K562 (cell line): ENCODE measurements at regions not wholly inside any gene's neighbourhood (a gene's known extent, or its start where the extent isn't known, plus 50 kb on each side); places are given as distances from the start of the nearest gene placed in this dataset.

Experiments
- EGR1 ChIP-seq: fragments of 450-650 bp; conservative IDR thresholded peaks from 2 replicates; pipeline ENCODE4 v1.6.1; 2017; ENCODE audit warnings: mild to moderate bottlenecking
- HMGXB4 ChIP-seq: sonication (generic); formaldehyde crosslinking; IDR thresholded peaks from 2 replicates; pipeline ENCODE4 v1.8.1; 2023; ENCODE audit warnings: mild to moderate bottlenecking, missing genetic modification reagents
- NFIX ChIP-seq: fragments of 250-450 bp; sonication (Bioruptor Pico); IDR thresholded peaks from 2 replicates; pipeline ENCODE4 v1.4.0; 2020; ENCODE audit warnings: low read depth, mild to moderate bottlenecking, moderate library complexity
- NR2C1 ChIP-seq, 2 experiments: fragments of 450-650 bp; IDR thresholded peaks; 2 replicates each; pipeline ENCODE4 v1.6.1; 2017; ENCODE audit warnings: mild to moderate bottlenecking in 2 of 2, antibody characterized with exemption in 1 of 2, inconsistent platforms in 1 of 2, missing compliant biosample characterization in 1 of 2, missing genetic modification characterization in 1 of 2
- PML ChIP-seq: IDR thresholded peaks from 2 replicates; pipeline ENCODE4 v1.6.1; 2012; ENCODE audit warnings: low read length, inconsistent platforms
- SRSF3 ChIP-seq: fragments of 200-400 bp; formaldehyde crosslinking; IDR thresholded peaks from 2 replicates; pipeline ENCODE4 v1.6.1; 2016; ENCODE audit warnings: mild to moderate bottlenecking, low read length, moderate library complexity; ENCODE audit not compliant: insufficient read depth
- TCF7 ChIP-seq: sonication (generic); IDR thresholded peaks from 2 replicates; pipeline ENCODE4 v1.6.1; 2016; ENCODE audit warnings: antibody characterized with exemption, borderline replicate concordance
- ZNF717 ChIP-seq: fragments of 250-450 bp; sonication (Bioruptor Pico); IDR thresholded peaks from 2 replicates; pipeline ENCODE4 v1.5.0; 2021
- TF ChIP-seq, protein P1 (sequence below), 2 experiments: fragments of 450-650 bp; IDR thresholded peaks; 2 replicates each; pipeline ENCODE4 v1.6.1; 2018; ENCODE audit warnings: mild to moderate bottlenecking in 2 of 2, low read depth in 1 of 2; ENCODE audit not compliant: partially characterized antibody in 2 of 2

DNA sequence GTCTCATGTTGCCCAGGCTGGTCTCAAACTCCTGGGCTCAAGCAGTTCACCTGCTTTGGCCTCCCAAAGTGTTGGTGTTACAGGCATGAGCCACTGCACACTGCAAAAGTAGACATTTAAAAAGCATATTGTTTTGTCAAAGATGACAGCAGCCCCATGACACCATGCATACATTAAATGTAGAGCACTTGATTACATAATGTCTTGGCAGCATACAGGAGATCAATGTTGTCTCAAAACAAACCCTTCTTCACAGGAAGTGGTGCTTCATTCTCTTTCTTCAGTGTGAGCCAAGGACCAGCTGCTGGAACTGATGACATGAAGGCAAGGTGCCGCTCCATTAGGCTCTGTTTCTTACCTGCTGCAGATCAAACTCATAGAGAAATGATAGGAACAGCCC, 218.4 kb downstream of the KLF6 start (continued):
- TF ChIP-seq, protein P1, sequence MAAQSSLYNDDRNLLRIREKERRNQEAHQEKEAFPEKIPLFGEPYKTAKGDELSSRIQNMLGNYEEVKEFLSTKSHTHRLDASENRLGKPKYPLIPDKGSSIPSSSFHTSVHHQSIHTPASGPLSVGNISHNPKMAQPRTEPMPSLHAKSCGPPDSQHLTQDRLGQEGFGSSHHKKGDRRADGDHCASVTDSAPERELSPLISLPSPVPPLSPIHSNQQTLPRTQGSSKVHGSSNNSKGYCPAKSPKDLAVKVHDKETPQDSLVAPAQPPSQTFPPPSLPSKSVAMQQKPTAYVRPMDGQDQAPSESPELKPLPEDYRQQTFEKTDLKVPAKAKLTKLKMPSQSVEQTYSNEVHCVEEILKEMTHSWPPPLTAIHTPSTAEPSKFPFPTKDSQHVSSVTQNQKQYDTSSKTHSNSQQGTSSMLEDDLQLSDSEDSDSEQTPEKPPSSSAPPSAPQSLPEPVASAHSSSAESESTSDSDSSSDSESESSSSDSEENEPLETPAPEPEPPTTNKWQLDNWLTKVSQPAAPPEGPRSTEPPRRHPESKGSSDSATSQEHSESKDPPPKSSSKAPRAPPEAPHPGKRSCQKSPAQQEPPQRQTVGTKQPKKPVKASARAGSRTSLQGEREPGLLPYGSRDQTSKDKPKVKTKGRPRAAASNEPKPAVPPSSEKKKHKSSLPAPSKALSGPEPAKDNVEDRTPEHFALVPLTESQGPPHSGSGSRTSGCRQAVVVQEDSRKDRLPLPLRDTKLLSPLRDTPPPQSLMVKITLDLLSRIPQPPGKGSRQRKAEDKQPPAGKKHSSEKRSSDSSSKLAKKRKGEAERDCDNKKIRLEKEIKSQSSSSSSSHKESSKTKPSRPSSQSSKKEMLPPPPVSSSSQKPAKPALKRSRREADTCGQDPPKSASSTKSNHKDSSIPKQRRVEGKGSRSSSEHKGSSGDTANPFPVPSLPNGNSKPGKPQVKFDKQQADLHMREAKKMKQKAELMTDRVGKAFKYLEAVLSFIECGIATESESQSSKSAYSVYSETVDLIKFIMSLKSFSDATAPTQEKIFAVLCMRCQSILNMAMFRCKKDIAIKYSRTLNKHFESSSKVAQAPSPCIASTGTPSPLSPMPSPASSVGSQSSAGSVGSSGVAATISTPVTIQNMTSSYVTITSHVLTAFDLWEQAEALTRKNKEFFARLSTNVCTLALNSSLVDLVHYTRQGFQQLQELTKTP (IDR thresholded peaks at IDR 0.05; ENCODE audit: low read depth in 1 of 2, partially characterized antibody in 2 of 2), result no peak
- TF ChIP-seq ZNF717 (no peak), TCF7 (no peak), PML (no peak), NFIX (CRISPR knock-in tag) (no peak), EGR1 (no peak), HMGXB4 (CRISPR knock-in tag) (no peak), SRSF3 (no peak), NR2C1 (IDR thresholded peaks at IDR 0.05) (no peak), NR2C1 (tag; IDR thresholded peaks at IDR 0.05) (no peak)
